ENCODE measurements at regions not wholly inside any gene's neighbourhood (a gene's known extent, or its start where the extent isn't known, plus 50 kb on each side); places are given as distances from the start of the nearest gene placed in this dataset.

- TF ChIP-seq MYC (IDR thresholded peaks at IDR 0.05; ENCODE audit: insufficient read depth, insufficient read length, insufficient replicate concordance, low read length, severe bottlenecking) (no peak), HDAC2 (IDR thresholded peaks at IDR 0.05) (no peak), JUND (IDR thresholded peaks at IDR 0.05; ENCODE audit: low read depth, low read length) (no peak), CHD2 (IDR thresholded peaks at IDR 0.05; ENCODE audit: borderline replicate concordance, low read depth, low read length) (no peak), CREB1 (IDR thresholded peaks at IDR 0.05; ENCODE audit: low read depth) (no peak), EZH2 (IDR thresholded peaks at IDR 0.05; ENCODE audit: borderline replicate concordance, control insufficient read depth, low read depth, low read length) (no peak), ATF3 (IDR thresholded peaks at IDR 0.05; ENCODE audit: borderline replicate concordance, extremely low read depth, low read depth, low read length) (no peak), POLR2A (IDR thresholded peaks at IDR 0.05; ENCODE audit: low read depth, low read length) (no peak), KDM1A (IDR thresholded peaks at IDR 0.05; ENCODE audit: borderline replicate concordance) (no peak), MEF2A (IDR thresholded peaks at IDR 0.05; ENCODE audit: insufficient read depth, low read depth, low read length) (no peak), HDAC6 (IDR thresholded peaks at IDR 0.05; ENCODE audit: unreplicated experiment) (no peak)
- TF ChIP-seq, protein P1, sequence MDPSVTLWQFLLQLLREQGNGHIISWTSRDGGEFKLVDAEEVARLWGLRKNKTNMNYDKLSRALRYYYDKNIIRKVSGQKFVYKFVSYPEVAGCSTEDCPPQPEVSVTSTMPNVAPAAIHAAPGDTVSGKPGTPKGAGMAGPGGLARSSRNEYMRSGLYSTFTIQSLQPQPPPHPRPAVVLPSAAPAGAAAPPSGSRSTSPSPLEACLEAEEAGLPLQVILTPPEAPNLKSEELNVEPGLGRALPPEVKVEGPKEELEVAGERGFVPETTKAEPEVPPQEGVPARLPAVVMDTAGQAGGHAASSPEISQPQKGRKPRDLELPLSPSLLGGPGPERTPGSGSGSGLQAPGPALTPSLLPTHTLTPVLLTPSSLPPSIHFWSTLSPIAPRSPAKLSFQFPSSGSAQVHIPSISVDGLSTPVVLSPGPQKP (IDR thresholded peaks at IDR 0.05; ENCODE audit: low read depth, low read length) = no peak
- TF ChIP-seq, protein P2, sequence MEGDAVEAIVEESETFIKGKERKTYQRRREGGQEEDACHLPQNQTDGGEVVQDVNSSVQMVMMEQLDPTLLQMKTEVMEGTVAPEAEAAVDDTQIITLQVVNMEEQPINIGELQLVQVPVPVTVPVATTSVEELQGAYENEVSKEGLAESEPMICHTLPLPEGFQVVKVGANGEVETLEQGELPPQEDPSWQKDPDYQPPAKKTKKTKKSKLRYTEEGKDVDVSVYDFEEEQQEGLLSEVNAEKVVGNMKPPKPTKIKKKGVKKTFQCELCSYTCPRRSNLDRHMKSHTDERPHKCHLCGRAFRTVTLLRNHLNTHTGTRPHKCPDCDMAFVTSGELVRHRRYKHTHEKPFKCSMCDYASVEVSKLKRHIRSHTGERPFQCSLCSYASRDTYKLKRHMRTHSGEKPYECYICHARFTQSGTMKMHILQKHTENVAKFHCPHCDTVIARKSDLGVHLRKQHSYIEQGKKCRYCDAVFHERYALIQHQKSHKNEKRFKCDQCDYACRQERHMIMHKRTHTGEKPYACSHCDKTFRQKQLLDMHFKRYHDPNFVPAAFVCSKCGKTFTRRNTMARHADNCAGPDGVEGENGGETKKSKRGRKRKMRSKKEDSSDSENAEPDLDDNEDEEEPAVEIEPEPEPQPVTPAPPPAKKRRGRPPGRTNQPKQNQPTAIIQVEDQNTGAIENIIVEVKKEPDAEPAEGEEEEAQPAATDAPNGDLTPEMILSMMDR (IDR thresholded peaks at IDR 0.05 in 2 of 3, conservative IDR thresholded peaks at IDR 0.05 in 1 of 3; ENCODE audit: control insufficient read depth in 2 of 3, extremely low read depth in 1 of 3, insufficient read depth in 1 of 3, low read depth in 3 of 3, low read length in 3 of 3) = no peak
These were observed 487.7 kb upstream of the HS3ST5 start for GRCh38 chr6:114830515-114830914.
